Thoracic aorta (tissue), 2 donors: ENCODE measurements at regions not wholly inside any gene's neighbourhood (a gene's known extent, or its start where the extent isn't known, plus 50 kb on each side); places are given as distances from the start of the nearest gene placed in this dataset.
"Not testable (repeated sequence)": the region's sequence is repeated elsewhere in the genome, so short reads cannot be mapped to it uniquely, and the experiment has no call there.

Source experiments
- ATAC-seq: fragments of 150-250 bp; one replicate; pipeline ENCODE4 v1.8.0; 2017; ENCODE audit warnings: low read depth; ENCODE audit not compliant: insufficient number of reproducible peaks, low FRiP score
- DNase-seq: peaks from one replicate; pipeline ENCODE4 v3.0.0-alpha.2; 2020; ENCODE audit warnings: low spot score
- H3K27ac ChIP-seq, 2 donors: fragments of 200-600 bp; sonication (generic); 1 replicate in 1 of 2; 2 replicates in 1 of 2; pipeline ENCODE4 v1.5.1; 2016; ENCODE audit warnings: mild to moderate bottlenecking in 2 of 2, moderate library complexity in 2 of 2
- H3K27me3 ChIP-seq: fragments of 200-600 bp; sonication (generic); replicated peaks from 2 replicates; pipeline ENCODE4 v1.6.0; 2016; ENCODE audit warnings: mild to moderate bottlenecking; ENCODE audit not compliant: insufficient read depth
- H3K36me3 ChIP-seq: fragments of 200-600 bp; sonication (generic); one replicate; pipeline ENCODE4 v1.5.1; 2016
- H3K4me1 ChIP-seq, 2 donors: fragments of 200-600 bp; sonication (generic); 1 replicate in 1 of 2; 2 replicates in 1 of 2; pipeline versions ENCODE4 v1.5.1 to v1.6.0; 2016; ENCODE audit warnings: low read depth in 2 of 2, mild to moderate bottlenecking in 1 of 2; ENCODE audit not compliant: control insufficient read depth in 1 of 2
- H3K4me3 ChIP-seq: fragments of 200-600 bp; sonication (generic); 2 replicates; pipeline ENCODE4 v1.5.1; 2016; ENCODE audit warnings: mild to moderate bottlenecking
- H3K9me3 ChIP-seq: fragments of 200-600 bp; sonication (generic); 2 replicates; pipeline ENCODE4 v1.5.1; 2016
- CTCF ChIP-seq: fragments of 200-600 bp; sonication (generic); IDR thresholded peaks from one replicate; pipeline ENCODE4 v1.5.1; 2019; ENCODE audit warnings: antibody characterized with exemption

GRCh38 chr17:52899235-52899634, 740.7 kb upstream of the CA10 start:
- Histone ChIP-seq H3K4me1 (no peaks in the 10 kb centered on the region), H3K27ac (no peak overlapping the region), H3K4me3 (no peak overlapping the region), H3K27me3 (no peaks in the 10 kb centered on the region), H3K9me3 (no peaks in the 10 kb centered on the region), H3K36me3 (no peaks in the 10 kb centered on the region)
- no peak for TF ChIP-seq CTCF
- no peak for ATAC-seq
- no peak for DNase-seq

GRCh38 chr17:52895272-52895671, 736.8 kb upstream of the CA10 start:
- H3K4me3 ChIP-seq: no peak overlapping the region
- ATAC-seq: no peak
- H3K27ac ChIP-seq: no peak overlapping the region
- H3K9me3 ChIP-seq: no peaks in the 10 kb centered on the region
- no peaks in the 10 kb centered on the region for H3K36me3 ChIP-seq
- TF ChIP-seq CTCF: no peak
- H3K27me3 ChIP-seq: no peaks in the 10 kb centered on the region
- H3K4me1 ChIP-seq: no peaks in the 10 kb centered on the region
- DNase-seq: no peak

GRCh38 chr17:52892334-52892733, 733.8 kb upstream of the CA10 start:
- ATAC-seq (no peak), DNase-seq (no peak)
- H3K27me3 ChIP-seq: no peaks in the 10 kb centered on the region
- no peak for TF ChIP-seq CTCF
- no peaks in the 10 kb centered on the region for H3K36me3 ChIP-seq
- H3K9me3 ChIP-seq: no peaks in the 10 kb centered on the region
- H3K4me3 ChIP-seq: no peak overlapping the region
- no peak overlapping the region for H3K27ac ChIP-seq
- H3K4me1 ChIP-seq: no peaks in the 10 kb centered on the region

- H3K36me3 ChIP-seq: no peaks in the 10 kb centered on the region
- no peak overlapping the region for H3K4me3 ChIP-seq
- ATAC-seq (no peak), DNase-seq (no peak)
- no peak overlapping the region for H3K27ac ChIP-seq
- no peaks in the 10 kb centered on the region for H3K9me3 ChIP-seq
- TF ChIP-seq CTCF: no peak
- H3K4me1 ChIP-seq: no peaks in the 10 kb centered on the region
- no peaks in the 10 kb centered on the region for H3K27me3 ChIP-seq
Observed at GRCh38 chr17:52885882-52886281, 727.4 kb upstream of the CA10 start.

GRCh38 chr17:52883907-52884491, 725.5 kb upstream of the CA10 start:
- not testable (repeated sequence) for DNase-seq, H3K4me1 ChIP-seq, H3K9me3 ChIP-seq, ATAC-seq, H3K27me3 ChIP-seq, H3K4me3 ChIP-seq, H3K27ac ChIP-seq, H3K36me3 ChIP-seq

- DNase-seq, H3K27me3 ChIP-seq, H3K4me3 ChIP-seq, H3K4me1 ChIP-seq, ATAC-seq, H3K9me3 ChIP-seq, H3K36me3 ChIP-seq, H3K27ac ChIP-seq: not testable (repeated sequence)
Observed at GRCh38 chr17:52846767-52847166, 688.3 kb upstream of the CA10 start.
